DMS53 (cell line): ENCODE measurements at regions not wholly inside any gene's neighbourhood (a gene's known extent, or its start where the extent isn't known, plus 50 kb on each side); places are given as distances from the start of the nearest gene placed in this dataset.
"Not testable (repeated sequence)": the region's sequence is repeated elsewhere in the genome, so short reads cannot be mapped to it uniquely, and the experiment has no call there.

Experiments
- DNase-seq: peaks from one replicate; lab custom pipeline; 2025; lab: John Stamatoyannopoulos, UW

- DNase-seq, result peak; percentile 68
Observed at GRCh38 chr9:106758911-106759310, 104.1 kb upstream of the ZNF462 start.

GRCh38 chr9:106761493-106761892 is 101.5 kb upstream of the ZNF462 start:
- DNase-seq, result peak; percentile 55

GRCh38 chr9:106766616-106767015 is 96.3 kb upstream of the ZNF462 start:
- DNase-seq, result no peak

GRCh38 chr9:106769331-106769730 is 93.6 kb upstream of the ZNF462 start:
- DNase-seq, result no peak

GRCh38 chr9:106771608-106772007 is 91.4 kb upstream of the ZNF462 start:
- no peak for DNase-seq

- DNase-seq, result no peak
Observed at GRCh38 chr9:106772523-106773290, 90.3 kb upstream of the ZNF462 start.

- no peak for DNase-seq
Observed at GRCh38 chr9:106773750-106774149, 89.2 kb upstream of the ZNF462 start.

GRCh38 chr9:106775960-106776359 is 87.0 kb upstream of the ZNF462 start:
- no peak for DNase-seq

GRCh38 chr9:106779796-106780195 is 83.2 kb upstream of the ZNF462 start:
- no peak for DNase-seq

- no peak for DNase-seq
Observed at GRCh38 chr9:106783121-106783520, 79.8 kb upstream of the ZNF462 start.

- no peak for DNase-seq
Observed at GRCh38 chr9:106784076-106784475, 78.9 kb upstream of the ZNF462 start.

GRCh38 chr9:106785200-106785599 is 77.8 kb upstream of the ZNF462 start:
- DNase-seq, result no peak

GRCh38 chr9:106788021-106788420 is 74.9 kb upstream of the ZNF462 start:
- DNase-seq, result not testable (repeated sequence)

GRCh38 chr9:106795031-106795430 is 67.9 kb upstream of the ZNF462 start:
- no peak for DNase-seq

- DNase-seq, result no peak
Observed at GRCh38 chr9:106796771-106797170, 66.2 kb upstream of the ZNF462 start.

- no peak for DNase-seq
Observed at GRCh38 chr9:106797299-106797698, 65.7 kb upstream of the ZNF462 start.

GRCh38 chr9:106798016-106798799 is 64.8 kb upstream of the ZNF462 start:
- no peak for DNase-seq

GRCh38 chr9:106799152-106799551 is 63.8 kb upstream of the ZNF462 start:
- DNase-seq, result no peak

GRCh38 chr9:106800701-106801270 is 62.2 kb upstream of the ZNF462 start:
- no peak for DNase-seq

GRCh38 chr9:106801816-106802215 is 61.1 kb upstream of the ZNF462 start:
- no peak for DNase-seq
